GM12864 (cell line): ENCODE measurements at regions not wholly inside any gene's neighbourhood (a gene's known extent, or its start where the extent isn't known, plus 50 kb on each side); places are given as distances from the start of the nearest gene placed in this dataset.
"Not testable (repeated sequence)": the region's sequence is repeated elsewhere in the genome, so short reads cannot be mapped to it uniquely, and the experiment has no call there.

Experiments
- DNase-seq: peaks from one replicate; pipeline ENCODE4 v3.0.0-alpha.2; 2011; ENCODE audit warnings: low read depth
- H3K4me3 ChIP-seq: 2 replicates; pipeline ENCODE4 v1.5.1; 2011; ENCODE audit warnings: mild to moderate bottlenecking, low read depth, low read length, control low read depth
- TF ChIP-seq, protein P1 (sequence below): IDR thresholded peaks from 2 replicates; pipeline ENCODE4 v1.5.1; 2011; ENCODE audit warnings: low read depth, mild to moderate bottlenecking, moderate library complexity, low read length, control low read depth, inconsistent platforms; ENCODE audit errors: missing control alignments

DNA sequence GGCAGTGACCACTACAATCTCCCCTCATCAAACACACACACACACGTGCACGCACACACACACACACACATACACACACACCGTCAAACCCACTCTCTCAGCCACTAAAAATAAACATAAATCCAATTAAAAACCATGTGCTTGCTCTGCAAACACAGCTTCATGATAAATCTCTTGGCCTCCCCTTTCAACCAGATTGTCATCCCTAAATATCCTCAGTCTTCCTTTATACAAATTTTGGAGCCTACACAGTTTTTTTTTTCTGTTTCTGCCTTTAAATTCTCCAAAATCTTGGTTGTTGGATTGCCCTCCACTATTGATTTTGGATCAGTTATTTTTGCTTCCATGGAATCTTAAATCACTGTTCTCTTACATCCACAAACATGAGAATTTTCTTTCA lies 245.6 kb downstream of the SATB1 start:
- H3K4me3 ChIP-seq: no peak overlapping the region
- no peak for DNase-seq
- TF ChIP-seq, protein P1, sequence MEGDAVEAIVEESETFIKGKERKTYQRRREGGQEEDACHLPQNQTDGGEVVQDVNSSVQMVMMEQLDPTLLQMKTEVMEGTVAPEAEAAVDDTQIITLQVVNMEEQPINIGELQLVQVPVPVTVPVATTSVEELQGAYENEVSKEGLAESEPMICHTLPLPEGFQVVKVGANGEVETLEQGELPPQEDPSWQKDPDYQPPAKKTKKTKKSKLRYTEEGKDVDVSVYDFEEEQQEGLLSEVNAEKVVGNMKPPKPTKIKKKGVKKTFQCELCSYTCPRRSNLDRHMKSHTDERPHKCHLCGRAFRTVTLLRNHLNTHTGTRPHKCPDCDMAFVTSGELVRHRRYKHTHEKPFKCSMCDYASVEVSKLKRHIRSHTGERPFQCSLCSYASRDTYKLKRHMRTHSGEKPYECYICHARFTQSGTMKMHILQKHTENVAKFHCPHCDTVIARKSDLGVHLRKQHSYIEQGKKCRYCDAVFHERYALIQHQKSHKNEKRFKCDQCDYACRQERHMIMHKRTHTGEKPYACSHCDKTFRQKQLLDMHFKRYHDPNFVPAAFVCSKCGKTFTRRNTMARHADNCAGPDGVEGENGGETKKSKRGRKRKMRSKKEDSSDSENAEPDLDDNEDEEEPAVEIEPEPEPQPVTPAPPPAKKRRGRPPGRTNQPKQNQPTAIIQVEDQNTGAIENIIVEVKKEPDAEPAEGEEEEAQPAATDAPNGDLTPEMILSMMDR: no peak

DNA sequence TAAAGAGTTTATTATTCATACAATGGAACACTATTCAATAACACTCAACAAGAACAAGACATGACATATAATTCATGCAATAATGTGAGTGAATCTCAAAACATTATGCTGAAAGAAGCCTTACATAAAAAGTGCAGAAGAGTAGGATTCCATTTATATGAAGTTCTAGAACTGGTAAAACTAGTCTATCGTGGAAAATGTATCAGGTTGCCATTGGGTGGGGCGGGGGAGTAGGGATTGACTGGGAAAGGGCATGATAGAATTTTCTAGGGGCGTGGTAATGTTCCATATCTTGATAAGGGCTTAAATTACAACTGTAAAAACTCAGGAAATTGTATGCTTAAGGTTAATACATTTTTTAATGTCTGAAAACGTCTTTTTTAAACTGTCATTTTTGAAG lies 247.9 kb downstream of the SATB1 start:
- H3K4me3 ChIP-seq: no peak overlapping the region
- no peak for DNase-seq
- TF ChIP-seq, protein P1: no peak

DNA sequence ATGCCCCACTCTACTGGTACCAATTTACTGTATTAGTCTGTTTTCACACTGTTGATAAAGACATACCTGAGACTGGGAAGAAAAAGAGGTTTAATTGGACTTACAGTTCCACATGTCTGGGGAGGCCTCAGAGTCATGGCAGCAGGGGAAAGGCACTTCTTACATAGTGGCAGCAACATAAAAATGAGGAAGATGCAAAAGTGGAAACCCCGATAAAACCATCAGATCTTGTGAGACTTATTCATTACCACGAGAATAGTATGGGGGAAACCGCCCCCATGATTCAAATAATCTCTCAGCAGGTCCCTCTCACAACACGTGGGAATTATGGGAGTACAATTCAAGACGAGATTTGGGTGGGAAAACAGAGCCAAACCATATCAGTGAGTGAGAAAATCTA lies 251.2 kb downstream of the SATB1 start:
- not testable (repeated sequence) for DNase-seq, H3K4me3 ChIP-seq

DNA sequence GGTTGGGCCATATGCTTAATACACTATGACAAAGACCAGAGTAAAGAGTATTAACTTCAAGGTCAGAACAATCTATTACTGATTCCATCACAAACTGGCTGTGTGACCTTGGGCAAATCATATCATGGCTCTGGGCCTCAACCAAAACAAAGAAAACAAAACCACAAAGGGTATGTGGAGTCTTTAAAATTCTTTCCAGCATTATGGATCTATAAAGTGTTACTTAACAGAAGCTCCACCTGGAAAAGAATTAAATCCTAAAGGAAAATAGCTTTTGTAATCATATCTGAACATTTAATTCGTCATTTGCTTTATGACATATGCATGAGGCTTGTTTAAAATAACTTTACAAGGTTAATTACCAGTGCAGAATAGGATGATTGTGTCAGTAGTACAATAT lies 265.5 kb downstream of the SATB1 start:
- TF ChIP-seq, protein P1: no peak
- no peak for DNase-seq
- H3K4me3 ChIP-seq: no peak overlapping the region

DNA sequence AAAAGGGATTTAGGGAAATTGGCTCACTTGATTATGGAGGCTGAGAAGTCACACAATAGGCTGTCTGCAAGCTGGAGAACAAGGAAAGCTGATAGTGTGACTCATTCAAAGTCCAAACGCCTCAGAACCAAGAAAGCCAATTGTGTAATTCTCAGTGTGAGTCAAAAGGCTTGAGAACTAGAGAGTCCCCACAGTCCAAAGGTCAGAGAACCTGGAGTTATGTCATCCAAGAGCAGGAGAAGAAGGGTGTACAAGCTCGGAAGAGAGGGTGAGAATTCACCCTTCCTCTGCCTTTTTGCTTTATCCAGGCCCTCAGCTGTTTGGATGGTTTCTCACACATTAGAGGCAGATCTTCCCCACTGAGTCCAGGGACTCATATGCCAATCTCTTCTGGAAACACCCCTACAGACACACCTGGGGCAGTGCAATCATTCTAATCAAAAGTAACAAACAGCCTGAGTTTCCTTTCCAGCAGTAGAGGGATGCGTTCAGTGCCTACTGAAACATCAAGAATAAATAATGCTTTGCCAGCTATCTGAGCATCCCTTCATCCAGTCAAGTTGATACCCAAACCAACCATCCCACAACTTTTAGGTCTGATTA lies 271.5 kb downstream of the SATB1 start:
- TF ChIP-seq, protein P1: no peak
- no peak for DNase-seq
- no peak overlapping the region for H3K4me3 ChIP-seq

DNA sequence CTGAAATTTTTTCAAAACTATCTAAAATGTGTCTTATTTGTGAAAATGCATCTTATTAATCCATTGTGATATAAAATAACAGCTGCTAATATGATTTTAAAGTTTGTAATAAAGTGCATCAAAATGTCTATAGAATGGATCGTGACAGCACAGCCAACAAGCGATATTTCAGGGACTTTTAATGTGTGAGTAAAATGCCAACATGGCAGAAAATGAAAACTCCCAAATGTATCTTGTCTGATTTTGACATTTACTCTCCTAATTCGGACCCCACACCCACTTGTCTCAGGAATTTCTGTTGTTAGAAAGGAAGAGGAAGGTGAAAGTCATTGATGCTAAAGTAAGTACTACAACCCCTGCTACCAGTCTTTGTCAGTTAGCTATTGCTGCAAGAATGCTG lies 273.9 kb downstream of the SATB1 start:
- TF ChIP-seq, protein P1: no peak
- no peak for DNase-seq
- no peak overlapping the region for H3K4me3 ChIP-seq

DNA sequence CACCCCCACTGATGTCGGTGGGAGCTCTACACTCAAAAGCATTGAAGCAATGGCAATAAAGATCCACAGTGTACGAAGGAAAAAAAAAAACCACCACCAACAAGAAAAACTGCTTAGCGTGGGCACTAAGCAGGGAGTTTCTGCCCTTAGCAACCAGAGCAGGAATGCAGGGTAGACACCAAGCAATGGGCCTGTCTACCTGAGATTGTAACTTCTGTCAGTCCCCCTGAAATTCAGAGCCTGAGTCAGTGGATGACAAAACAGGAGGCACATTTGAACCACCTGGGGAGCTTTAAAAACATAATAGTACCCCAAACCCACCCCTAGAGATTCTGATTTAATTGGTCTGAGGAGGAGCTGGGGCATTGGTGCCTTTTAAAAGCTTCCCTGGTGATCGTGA lies 275.2 kb downstream of the SATB1 start:
- DNase-seq: no peak
- no peak overlapping the region for H3K4me3 ChIP-seq
- TF ChIP-seq, protein P1: no peak
